Dendritic cell treated with granulocyte-macrophage colony-stimulating factor and Interleukin-4, amounts not matched to agents 40 ng/mL and 50 ng/mL, for 4 days (primary cell): ENCODE measurements at regions not wholly inside any gene's neighbourhood (a gene's known extent, or its start where the extent isn't known, plus 50 kb on each side); places are given as distances from the start of the nearest gene placed in this dataset.

ENCODE experiments used
- H3K27ac Mint-ChIP-seq: one replicate; pipeline ENCODE4 v1.8.0; 2022; ENCODE audit warnings: mild to moderate bottlenecking, mixed read lengths
- H3K27me3 Mint-ChIP-seq: one replicate; pipeline ENCODE4 v1.8.0; 2022; ENCODE audit warnings: mild to moderate bottlenecking, mixed read lengths
- H3K36me3 Mint-ChIP-seq: one replicate; pipeline ENCODE4 v1.8.0; 2022; ENCODE audit warnings: low read depth, mixed read lengths
- H3K4me1 Mint-ChIP-seq: one replicate; pipeline ENCODE4 v1.8.0; 2022; ENCODE audit warnings: low read depth, mixed read lengths
- H3K4me3 Mint-ChIP-seq: one replicate; pipeline ENCODE4 v1.8.0; 2022; ENCODE audit warnings: mild to moderate bottlenecking, moderate library complexity, mixed read lengths
- H3K9me3 Mint-ChIP-seq: one replicate; pipeline ENCODE4 v1.8.0; 2022; ENCODE audit warnings: mixed read lengths
- intact Hi-C: fragments of 100-400 bp; cut with micrococcal nuclease; formaldehyde crosslinking; loops from one replicate; pipeline ENCODE4 v1.15.0; 2022

- intact Hi-C loops = no loop called here
- H3K27me3 Mint-ChIP-seq = no peaks in the 10 kb centered on the region
- peaks cover 34% of the 10 kb centered on the region for H3K4me1 Mint-ChIP-seq
- no peak overlapping the region for H3K27ac Mint-ChIP-seq
- H3K36me3 Mint-ChIP-seq = no peaks in the 10 kb centered on the region
- H3K4me3 Mint-ChIP-seq = no peak overlapping the region
- no peaks in the 10 kb centered on the region for H3K9me3 Mint-ChIP-seq
Observed at GRCh38 chr6:149127212-149127611, 190.3 kb upstream of the TAB2 start.

- no peak overlapping the region for H3K4me3 Mint-ChIP-seq
- H3K36me3 Mint-ChIP-seq = no peaks in the 10 kb centered on the region
- peaks cover 43% of the 10 kb centered on the region for H3K4me1 Mint-ChIP-seq
Observed at GRCh38 chr6:149128489-149129145, 188.9 kb upstream of the TAB2 start.

GRCh38 chr6:149129371-149130077 is 188.0 kb upstream of the TAB2 start:
- intact Hi-C loops = no loop called here
- peaks cover 43% of the 10 kb centered on the region for H3K4me1 Mint-ChIP-seq
- H3K9me3 Mint-ChIP-seq = no peaks in the 10 kb centered on the region
- no peaks in the 10 kb centered on the region for H3K36me3 Mint-ChIP-seq
- no peak overlapping the region for H3K27ac Mint-ChIP-seq
- no peak overlapping the region for H3K4me3 Mint-ChIP-seq
- H3K27me3 Mint-ChIP-seq = peaks cover 2% of the 10 kb centered on the region

More at GRCh38 chr6:149128489-149129145, 188.9 kb upstream of the TAB2 start:
- intact Hi-C loops = no loop called here
- Mint-ChIP-seq H3K27ac (peak overlapping the region; percentile 64), H3K9me3 (no peaks in the 10 kb centered on the region), H3K27me3 (peaks cover 2% of the 10 kb centered on the region)

- Mint-ChIP-seq H3K9me3 (no peaks in the 10 kb centered on the region), H3K27me3 (peaks cover 2% of the 10 kb centered on the region), H3K4me3 (no peak overlapping the region), H3K36me3 (no peaks in the 10 kb centered on the region), H3K4me1 (peaks cover 43% of the 10 kb centered on the region), H3K27ac (no peak overlapping the region)
- intact Hi-C loops = no loop called here
Observed at GRCh38 chr6:149130090-149130489, 187.4 kb upstream of the TAB2 start.

DNA sequence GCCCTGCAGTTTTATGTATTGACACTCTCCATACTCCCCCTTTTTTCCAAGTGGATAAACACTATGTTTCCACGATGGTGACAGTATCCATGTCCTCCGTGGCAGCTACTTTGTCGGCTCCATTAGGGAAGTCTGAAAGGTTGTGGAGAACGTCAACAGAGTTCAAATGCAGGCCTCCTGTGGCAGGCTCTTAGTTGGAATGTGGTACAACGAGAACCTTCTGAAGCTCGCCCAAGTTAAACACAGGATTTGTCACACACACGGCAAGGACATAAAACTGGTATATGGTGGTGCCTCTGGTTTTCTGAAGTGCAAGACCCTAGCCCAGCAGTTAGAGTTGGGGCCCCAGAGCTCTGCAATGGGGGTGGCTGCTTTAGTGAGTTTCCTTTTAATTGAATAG is 187.0 kb upstream of the TAB2 start:
- H3K27me3 Mint-ChIP-seq = peaks cover 2% of the 10 kb centered on the region
- no peak overlapping the region for H3K27ac Mint-ChIP-seq
- peaks cover 43% of the 10 kb centered on the region for H3K4me1 Mint-ChIP-seq
- H3K36me3 Mint-ChIP-seq = no peaks in the 10 kb centered on the region
- H3K4me3 Mint-ChIP-seq = no peak overlapping the region
- intact Hi-C loops = no loop called here
- H3K9me3 Mint-ChIP-seq = no peaks in the 10 kb centered on the region

DNA sequence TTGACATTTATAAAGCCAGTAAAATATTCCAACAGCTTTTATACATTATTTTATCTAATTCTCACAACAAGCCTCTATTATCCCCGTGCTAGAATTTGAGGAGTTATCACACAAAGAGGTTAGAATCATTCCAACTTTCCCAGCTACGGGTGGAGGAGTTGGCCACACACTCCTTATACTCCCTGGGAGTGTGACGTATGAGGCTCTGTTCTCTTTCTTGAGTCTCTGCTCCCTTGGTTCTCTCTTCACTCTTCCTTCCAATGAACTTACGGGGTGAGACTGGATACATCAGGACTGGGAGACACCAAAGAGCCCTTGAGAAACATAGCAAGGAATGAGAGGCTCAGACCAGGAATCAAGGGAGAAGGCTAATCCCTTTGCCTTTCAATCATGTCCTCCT is 185.6 kb upstream of the TAB2 start:
- Mint-ChIP-seq H3K9me3 (no peaks in the 10 kb centered on the region), H3K4me1 (peaks cover 38% of the 10 kb centered on the region), H3K27me3 (peaks cover 2% of the 10 kb centered on the region), H3K27ac (no peak overlapping the region), H3K36me3 (no peaks in the 10 kb centered on the region), H3K4me3 (no peak overlapping the region)
- intact Hi-C loops = no loop called here

DNA sequence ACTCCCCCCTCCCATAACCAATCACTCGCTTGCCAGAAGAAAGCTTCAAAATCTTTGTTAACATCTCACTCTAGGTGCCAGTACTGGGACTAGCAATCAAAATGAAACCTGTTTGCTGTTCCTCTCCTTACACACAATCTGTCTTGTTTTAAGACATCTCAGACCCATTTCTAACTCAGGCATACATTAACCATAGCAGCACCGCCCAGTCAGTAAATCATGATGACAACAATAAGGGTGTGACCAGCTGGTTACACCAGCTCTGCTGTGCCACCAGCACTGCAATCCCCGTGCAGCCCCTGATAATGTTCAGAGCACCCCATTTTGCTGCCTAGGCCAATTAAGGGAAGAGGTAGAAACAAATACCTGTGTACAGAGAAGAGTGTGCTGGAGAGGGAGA is 185.2 kb upstream of the TAB2 start:
- no peaks in the 10 kb centered on the region for H3K36me3 Mint-ChIP-seq
- no peak overlapping the region for H3K4me3 Mint-ChIP-seq
- peaks cover 2% of the 10 kb centered on the region for H3K27me3 Mint-ChIP-seq
- H3K27ac Mint-ChIP-seq = no peak overlapping the region
- H3K9me3 Mint-ChIP-seq = no peaks in the 10 kb centered on the region
- intact Hi-C loops = no loop called here
- peaks cover 36% of the 10 kb centered on the region for H3K4me1 Mint-ChIP-seq

DNA sequence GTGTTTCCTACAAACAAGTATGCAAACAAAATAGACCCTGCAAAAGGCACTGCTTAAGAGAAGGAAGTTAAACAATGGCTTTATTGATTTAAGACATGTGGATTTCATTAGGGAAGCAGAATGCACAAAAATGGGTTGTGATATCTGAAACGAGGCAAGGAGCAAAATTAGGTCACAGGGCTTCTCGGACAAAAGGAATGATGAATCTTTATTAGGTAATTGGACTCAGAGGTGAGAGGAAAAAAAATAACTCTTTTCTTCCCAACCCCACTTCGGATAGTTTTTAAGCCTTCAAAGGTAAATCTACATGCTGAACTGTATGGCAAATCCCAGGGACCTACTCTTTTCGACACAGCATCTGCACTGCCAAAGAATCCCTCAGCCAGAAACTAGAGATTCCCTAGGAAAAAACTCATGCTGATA is 183.0 kb upstream of the TAB2 start:
- peaks cover 2% of the 10 kb centered on the region for H3K27me3 Mint-ChIP-seq
- intact Hi-C loops = no loop called here
- H3K27ac Mint-ChIP-seq = no peak overlapping the region
- no peaks in the 10 kb centered on the region for H3K36me3 Mint-ChIP-seq
- no peaks in the 10 kb centered on the region for H3K9me3 Mint-ChIP-seq
- peaks cover 25% of the 10 kb centered on the region for H3K4me1 Mint-ChIP-seq
- H3K4me3 Mint-ChIP-seq = no peak overlapping the region

DNA sequence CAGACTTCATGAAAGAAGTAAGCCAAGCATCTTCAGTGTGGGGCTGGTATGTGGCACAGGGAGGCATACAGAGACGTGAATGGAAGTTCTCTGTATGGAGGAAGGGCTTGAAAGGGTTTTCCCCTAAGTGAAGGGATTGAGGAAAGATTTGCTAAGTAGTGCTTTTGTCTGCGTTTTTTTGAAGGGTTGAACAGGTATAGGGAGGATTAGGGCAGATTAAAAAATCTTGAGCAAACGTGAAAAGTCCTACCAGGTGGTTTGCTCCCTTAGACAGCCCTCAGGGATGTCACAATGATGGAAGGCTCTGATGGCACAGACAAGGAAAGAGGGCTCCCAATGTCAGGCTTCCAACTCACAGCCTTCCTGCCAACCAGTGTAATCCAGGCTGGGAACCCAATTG is 181.7 kb upstream of the TAB2 start:
- Mint-ChIP-seq H3K4me1 (peaks cover 24% of the 10 kb centered on the region), H3K36me3 (no peaks in the 10 kb centered on the region), H3K27ac (no peak overlapping the region), H3K4me3 (no peak overlapping the region), H3K27me3 (peaks cover 2% of the 10 kb centered on the region), H3K9me3 (no peaks in the 10 kb centered on the region)
- intact Hi-C loops = no loop called here

DNA sequence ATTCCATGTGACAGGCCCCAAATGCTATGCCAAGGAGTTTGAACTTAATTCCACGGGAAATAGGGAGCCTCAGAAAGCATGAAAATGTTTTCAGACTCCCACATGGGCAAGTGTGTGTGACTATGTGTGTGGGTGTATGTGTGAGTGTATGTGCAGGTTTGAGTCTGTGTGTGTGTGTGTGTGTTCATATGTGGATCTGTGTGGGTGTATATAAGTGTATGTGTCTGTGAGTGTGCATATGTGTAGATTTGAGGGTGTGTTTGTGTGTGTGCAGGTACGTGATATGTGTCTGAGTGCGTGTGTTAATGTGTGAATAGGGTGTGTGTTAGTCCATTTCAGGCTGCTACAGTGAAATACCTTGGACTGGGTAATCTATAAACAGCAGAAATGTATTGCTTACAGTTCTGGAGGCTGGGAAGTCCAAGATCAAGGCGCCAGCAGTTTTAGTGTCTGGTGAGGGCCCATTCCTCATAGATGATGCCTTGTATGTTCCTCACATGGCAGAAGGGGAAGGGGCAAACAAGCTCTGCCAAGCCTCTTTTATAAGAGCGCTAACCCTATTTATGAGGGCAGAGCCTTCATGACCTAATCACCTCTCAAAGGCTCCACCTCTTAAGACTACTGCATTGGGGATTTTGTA is 181.1 kb upstream of the TAB2 start:
- Mint-ChIP-seq H3K9me3 (no peaks in the 10 kb centered on the region), H3K4me1 (peaks cover 25% of the 10 kb centered on the region), H3K27me3 (peaks cover 2% of the 10 kb centered on the region), H3K36me3 (no peaks in the 10 kb centered on the region), H3K4me3 (no peak overlapping the region), H3K27ac (no peak overlapping the region)
- intact Hi-C loops = no loop called here

- Mint-ChIP-seq H3K9me3 (no peaks in the 10 kb centered on the region), H3K4me3 (no peak overlapping the region), H3K36me3 (no peaks in the 10 kb centered on the region), H3K4me1 (peaks cover 25% of the 10 kb centered on the region), H3K27ac (no peak overlapping the region), H3K27me3 (peaks cover 2% of the 10 kb centered on the region)
- intact Hi-C loops = no loop called here
Observed at GRCh38 chr6:149136913-149137286, 180.6 kb upstream of the TAB2 start.

GRCh38 chr6:149137594-149137993 is 179.9 kb upstream of the TAB2 start:
- Mint-ChIP-seq H3K9me3 (no peaks in the 10 kb centered on the region), H3K27ac (no peak overlapping the region), H3K36me3 (no peaks in the 10 kb centered on the region), H3K4me1 (peaks cover 21% of the 10 kb centered on the region), H3K4me3 (no peak overlapping the region), H3K27me3 (peaks cover 2% of the 10 kb centered on the region)
- intact Hi-C loops = no loop called here

DNA sequence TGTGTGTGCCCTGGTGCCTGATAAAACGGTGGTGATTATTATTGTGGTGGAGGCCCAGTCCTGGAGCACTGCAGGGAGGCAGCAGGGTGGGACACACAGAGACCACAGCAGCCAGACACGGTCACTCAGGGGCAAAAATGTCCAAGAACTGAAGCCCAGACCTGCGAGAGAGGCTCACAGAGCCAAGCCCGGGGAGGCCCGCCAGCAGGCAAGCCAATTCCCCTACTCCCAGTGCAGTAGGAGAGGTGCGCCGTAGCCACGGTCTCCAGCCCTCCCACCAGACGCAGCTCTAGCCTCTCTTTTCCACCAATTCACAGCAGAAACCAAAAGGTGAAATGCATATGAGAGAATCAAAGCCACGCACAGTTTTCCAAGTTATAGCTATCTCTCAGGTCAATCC is 179.4 kb upstream of the TAB2 start:
- Mint-ChIP-seq H3K4me3 (no peak overlapping the region), H3K9me3 (no peaks in the 10 kb centered on the region), H3K4me1 (peaks cover 16% of the 10 kb centered on the region), H3K27ac (no peak overlapping the region), H3K27me3 (no peaks in the 10 kb centered on the region), H3K36me3 (no peaks in the 10 kb centered on the region)
- intact Hi-C loops = no loop called here

DNA sequence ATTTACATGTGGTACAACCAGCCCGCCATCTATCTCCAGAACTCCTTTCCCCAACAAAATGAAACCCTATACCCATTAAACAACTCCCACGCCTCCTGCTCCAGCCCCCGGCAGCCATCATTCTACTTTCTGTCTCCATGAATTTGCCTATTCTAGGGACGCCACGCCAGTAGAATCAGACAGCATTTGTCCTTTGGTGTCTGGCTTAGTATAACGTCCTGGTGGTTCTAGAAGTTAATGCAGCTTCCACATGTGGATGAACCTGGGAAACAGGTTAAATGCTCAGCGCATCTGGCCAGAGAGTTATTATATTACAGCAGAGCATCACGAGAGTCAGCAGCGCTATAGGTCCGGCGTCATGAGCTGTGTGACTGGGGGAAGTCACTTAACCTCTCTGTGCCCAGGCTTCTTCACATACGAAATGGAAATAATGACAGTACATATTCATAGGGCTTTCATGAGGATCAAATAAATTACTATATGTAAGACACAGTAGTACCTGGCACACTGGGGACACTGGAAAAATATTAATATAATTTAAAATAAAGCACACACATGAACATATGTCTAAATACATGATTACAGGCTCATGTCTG is 178.7 kb upstream of the TAB2 start:
- Mint-ChIP-seq H3K4me1 (peaks cover 15% of the 10 kb centered on the region), H3K27ac (no peak overlapping the region), H3K27me3 (no peaks in the 10 kb centered on the region), H3K9me3 (no peaks in the 10 kb centered on the region), H3K36me3 (no peaks in the 10 kb centered on the region), H3K4me3 (no peak overlapping the region)
- intact Hi-C loops = no loop called here
